GM23248 (cell line): ENCODE measurements at regions not wholly inside any gene's neighbourhood (a gene's known extent, or its start where the extent isn't known, plus 50 kb on each side); places are given as distances from the start of the nearest gene placed in this dataset.

Source experiments
- DNase-seq: peaks from one replicate; pipeline ENCODE4 v3.0.0-alpha.2; 2015
- H2AFZ ChIP-seq: fragments of 200-600 bp; sonication (generic); 2 replicates; pipeline ENCODE4 v1.6.1; 2016; ENCODE audit warnings: antibody characterized with exemption
- H3F3A ChIP-seq: fragments of 200-600 bp; sonication (generic); 2 replicates; pipeline ENCODE4 v1.6.1; 2016; ENCODE audit warnings: mild to moderate bottlenecking, antibody characterized with exemption, mixed run types; ENCODE audit not compliant: insufficient read depth
- H3K27ac ChIP-seq: fragments of 200-600 bp; sonication (generic); 2 replicates; pipeline ENCODE4 v1.5.1; 2016; ENCODE audit warnings: mild to moderate bottlenecking
- H3K27me3 ChIP-seq: fragments of 200-600 bp; sonication (generic); replicated peaks from 2 replicates; pipeline ENCODE4 v1.6.1; 2016; ENCODE audit warnings: mild to moderate bottlenecking; ENCODE audit not compliant: insufficient read depth
- H3K36me3 ChIP-seq: fragments of 200-600 bp; sonication (generic); 2 replicates; pipeline ENCODE4 v1.6.1; 2016; ENCODE audit warnings: low read depth, mild to moderate bottlenecking
- H3K4me1 ChIP-seq: fragments of 200-600 bp; sonication (generic); 2 replicates; pipeline ENCODE4 v1.6.1; 2016; ENCODE audit warnings: mild to moderate bottlenecking; ENCODE audit not compliant: insufficient read depth
- H3K4me2 ChIP-seq: fragments of 200-600 bp; sonication (generic); one replicate; pipeline ENCODE4 v1.6.1; 2016; ENCODE audit warnings: mild to moderate bottlenecking; ENCODE audit not compliant: unreplicated experiment
- H3K4me3 ChIP-seq: fragments of 200-600 bp; sonication (generic); 2 replicates; pipeline ENCODE4 v1.5.1; 2016; ENCODE audit warnings: mild to moderate bottlenecking
- H3K79me2 ChIP-seq: fragments of 200-600 bp; sonication (generic); 2 replicates; pipeline ENCODE4 v1.6.1; 2016; ENCODE audit warnings: mild to moderate bottlenecking; ENCODE audit not compliant: insufficient read depth
- H3K9ac ChIP-seq: fragments of 200-600 bp; sonication (generic); 2 replicates; pipeline ENCODE4 v1.6.1; 2016; ENCODE audit warnings: mild to moderate bottlenecking
- H3K9me2 ChIP-seq: fragments of 200-600 bp; sonication (generic); 2 replicates; pipeline ENCODE4 v1.6.1; 2016; ENCODE audit warnings: mixed run types, mild to moderate bottlenecking, moderate library complexity; ENCODE audit not compliant: insufficient read depth
- H3K9me3 ChIP-seq: fragments of 200-600 bp; sonication (generic); one replicate; pipeline ENCODE4 v1.6.1; 2017; ENCODE audit warnings: low read depth
- H4K20me1 ChIP-seq: fragments of 200-600 bp; sonication (generic); 2 replicates; pipeline ENCODE4 v1.6.0; 2016; ENCODE audit not compliant: insufficient read depth
- EZH2 ChIP-seq: fragments of 200-600 bp; sonication (generic); IDR thresholded peaks from 2 replicates; pipeline ENCODE4 v1.6.1; 2018; ENCODE audit warnings: antibody characterized with exemption, mild to moderate bottlenecking; ENCODE audit not compliant: insufficient read depth, poor library complexity, severe bottlenecking
- EZH2phosphoT487 ChIP-seq: fragments of 200-600 bp; sonication (generic); IDR thresholded peaks from 2 replicates; pipeline ENCODE4 v1.6.1; 2018; ENCODE audit warnings: antibody characterized with exemption, moderate library complexity, mild to moderate bottlenecking, low read depth; ENCODE audit not compliant: insufficient read depth
- whole genome bisulfite sequencing, 2 experiments: methylation state at CpG; one replicate each; pipeline ENCODE4 v1.1.6; 2015 to 2017; ENCODE audit warnings: low lambda C conversion rate in 2 of 2, low coverage in 1 of 2; ENCODE audit errors: missing lambda C conversion rate in 2 of 2; 5-methylcytosine and 5-hydroxymethylcytosine counted together
- in situ Hi-C: fragments of 300-500 bp; cut with MboI; formaldehyde crosslinking; loops from 2 replicates; pipeline ENCODE4 v1.15.0; 2020

DNA sequence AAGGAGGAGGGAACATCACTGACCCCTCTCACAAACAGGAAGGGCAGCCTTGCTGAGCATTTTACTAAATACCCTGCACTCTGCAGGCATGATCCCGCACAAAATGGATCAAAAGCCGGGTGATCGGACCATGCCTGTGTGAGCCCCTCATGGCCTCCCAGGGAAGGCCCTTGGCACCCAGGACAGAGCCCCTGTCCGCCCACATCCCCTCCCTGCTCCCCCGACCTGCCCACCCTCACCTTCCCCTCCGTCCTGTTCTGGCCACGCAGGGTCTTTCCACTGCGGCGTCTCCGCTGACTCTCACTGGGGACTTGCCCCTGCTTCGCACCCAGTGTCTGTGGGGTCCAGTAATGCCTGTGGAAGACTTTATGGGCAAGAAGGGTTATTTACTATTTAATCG, 105.0 kb downstream of the HMX1 start:
- Histone ChIP-seq H3K9me3 (no peaks in the 10 kb centered on the region), H3K79me2 (no peaks in the 10 kb centered on the region), H3K9ac (no peak overlapping the region), H3K27me3 (peaks cover 6% of the 10 kb centered on the region; the same call in 1 of the 2 replicates), H4K20me1 (no peaks in the 10 kb centered on the region), H3K4me3 (no peak overlapping the region), H3K9me2 (no peaks in the 10 kb centered on the region), H3K27ac (no peak overlapping the region), H3K36me3 (no peaks in the 10 kb centered on the region), H2AFZ (no peak overlapping the region), H3K4me1 (no peaks in the 10 kb centered on the region), H3K4me2 (no peak overlapping the region), H3F3A (no peaks in the 10 kb centered on the region)
- DNase-seq = no peak
- no peak for TF ChIP-seq EZH2
- TF ChIP-seq EZH2phosphoT487 = no peak
- 61 to 65% methylated on average over 10 to 12 of the region's 12 CpGs for WGBS, 2 experiments
- in situ Hi-C loops = no loop called here

DNA sequence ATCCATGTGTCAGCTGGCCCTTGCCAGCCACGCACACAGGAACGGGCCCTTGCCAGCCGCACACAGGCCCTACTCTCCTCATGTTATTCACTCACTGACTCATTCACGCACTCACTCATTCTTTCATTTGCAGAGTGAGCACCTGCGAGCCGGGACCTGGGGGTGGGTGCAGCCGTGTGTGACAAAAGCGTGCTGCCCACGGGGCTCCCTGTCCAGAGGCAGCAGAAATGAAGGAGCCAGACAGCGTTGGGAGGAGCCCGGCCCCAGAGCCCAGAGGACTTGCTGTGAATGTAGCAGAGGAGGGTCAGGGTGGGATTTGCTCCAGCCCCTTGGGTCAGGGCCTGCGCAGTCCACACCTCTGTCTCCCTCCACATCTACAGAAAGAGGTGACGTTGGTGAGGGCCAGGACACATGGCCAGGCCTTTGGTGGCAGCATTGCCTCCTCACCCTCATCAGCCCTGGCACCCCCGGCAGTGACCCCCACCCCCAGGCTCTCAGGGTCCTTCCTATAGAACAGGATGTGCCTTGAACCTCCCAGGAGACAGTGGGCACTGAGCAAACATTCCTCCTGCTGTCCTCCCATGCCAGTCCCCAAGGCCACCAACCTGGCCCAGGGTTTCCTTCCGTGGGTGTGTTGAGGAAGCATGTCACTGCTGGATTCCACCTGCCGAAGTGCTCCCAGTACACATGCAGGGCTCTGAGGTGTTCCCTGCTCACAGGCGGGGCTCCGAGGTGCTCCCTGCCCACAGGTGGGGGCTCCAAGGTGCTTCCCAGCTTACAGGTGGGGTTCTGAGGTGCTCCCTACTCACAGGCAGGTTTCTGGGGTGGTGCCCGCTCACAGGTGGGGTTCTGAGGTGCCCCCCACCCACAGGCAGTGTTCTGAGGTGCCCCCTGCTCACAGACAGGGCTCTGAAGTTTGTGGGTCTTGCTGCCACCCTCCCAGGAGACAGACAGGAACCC, 105.7 kb downstream of the HMX1 start:
- H3K27me3 ChIP-seq = peaks cover 6% of the 10 kb centered on the region; the same call in 1 of the 2 replicates
- H3K4me3 ChIP-seq = no peak overlapping the region
- no peaks in the 10 kb centered on the region for H3K9me3 ChIP-seq
- H3K9me2 ChIP-seq = no peaks in the 10 kb centered on the region
- no peaks in the 10 kb centered on the region for H3K4me1 ChIP-seq
- no peak overlapping the region for H2AFZ ChIP-seq
- no peaks in the 10 kb centered on the region for H3F3A ChIP-seq
- no peak for DNase-seq
- WGBS, 2 experiments = 45 to 51% methylated on average over 16 to 18 of the region's 19 CpGs
- H3K27ac ChIP-seq = no peak overlapping the region
- no peaks in the 10 kb centered on the region for H3K79me2 ChIP-seq
- TF ChIP-seq EZH2 (no peak), EZH2phosphoT487 (no peak)
- in situ Hi-C loops = no loop called here
- no peak overlapping the region for H3K9ac ChIP-seq
- H4K20me1 ChIP-seq = no peaks in the 10 kb centered on the region
- no peaks in the 10 kb centered on the region for H3K36me3 ChIP-seq
- no peak overlapping the region for H3K4me2 ChIP-seq

- 61% methylated on average over 11 of the region's 11 CpGs for WGBS, 2 experiments
- no peak for DNase-seq
Measured at GRCh38 chr4:8765084-8765483, 106.6 kb downstream of the HMX1 start.

DNA sequence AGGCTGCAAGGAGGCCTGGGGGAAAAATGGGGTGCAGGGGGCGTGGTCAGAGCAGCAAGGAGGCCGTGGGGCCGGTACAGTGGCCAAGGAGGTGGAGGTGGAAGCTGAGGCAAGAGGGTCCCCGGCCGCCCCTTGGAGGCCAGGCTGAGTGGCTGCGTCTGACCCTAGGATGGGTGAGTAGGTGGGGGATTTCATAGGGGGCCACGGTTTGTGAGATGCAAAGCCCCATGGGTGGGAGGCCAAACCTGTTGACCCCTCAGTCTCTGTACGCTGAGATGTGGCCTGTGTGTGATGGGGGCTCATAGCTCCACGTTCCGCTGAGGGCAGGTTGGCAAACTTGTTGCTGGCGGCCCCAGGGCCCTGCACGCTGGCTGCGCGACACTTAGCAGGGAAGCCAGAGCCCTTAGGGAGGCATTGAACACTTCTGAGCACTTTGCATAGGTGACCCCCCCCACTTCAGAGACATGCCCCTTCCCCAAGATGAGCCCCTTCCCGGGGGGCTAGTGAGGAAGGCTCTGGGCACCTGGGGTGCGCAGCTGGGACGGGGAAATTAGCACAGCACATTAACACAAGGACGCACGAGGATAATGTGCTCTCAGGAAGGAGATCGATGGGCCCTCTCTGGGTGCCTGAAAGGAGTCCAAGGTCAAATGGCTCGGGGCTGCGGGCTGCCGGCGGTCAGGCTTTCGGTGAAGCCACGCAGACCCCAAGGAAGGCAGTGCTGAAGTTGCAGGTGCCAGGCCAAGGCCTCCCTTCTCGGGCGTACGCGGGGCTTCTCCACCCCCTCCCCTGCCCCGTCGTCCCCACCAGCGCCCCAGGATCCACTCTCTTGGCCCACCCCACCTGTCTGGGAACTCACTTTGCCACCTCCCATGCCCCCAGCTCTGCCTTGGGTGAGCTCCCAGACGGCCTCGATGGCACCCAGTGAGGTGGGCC, 107.4 kb downstream of the HMX1 start:
- Histone ChIP-seq H3K27ac (no peak overlapping the region), H3K4me1 (no peaks in the 10 kb centered on the region), H3K4me3 (no peak overlapping the region), H3K36me3 (no peaks in the 10 kb centered on the region), H4K20me1 (no peaks in the 10 kb centered on the region), H3K9me2 (no peaks in the 10 kb centered on the region), H3K9ac (no peak overlapping the region), H3K9me3 (no peaks in the 10 kb centered on the region), H3K27me3 (peaks cover 6% of the 10 kb centered on the region; the same call in 1 of the 2 replicates), H3K79me2 (no peaks in the 10 kb centered on the region), H2AFZ (no peak overlapping the region), H3F3A (no peaks in the 10 kb centered on the region), H3K4me2 (no peak overlapping the region)
- DNase-seq = no peak
- WGBS, 2 experiments = 58% methylated on average over 27 to 35 of the region's 35 CpGs
- in situ Hi-C loops = no loop called here
- TF ChIP-seq EZH2 (no peak), EZH2phosphoT487 (no peak)

More at GRCh38 chr4:8765084-8765483, 106.6 kb downstream of the HMX1 start:
- H4K20me1 ChIP-seq = no peaks in the 10 kb centered on the region
- no peak overlapping the region for H3K4me3 ChIP-seq
- no peak overlapping the region for H2AFZ ChIP-seq
- H3K4me1 ChIP-seq = no peaks in the 10 kb centered on the region
- H3K36me3 ChIP-seq = no peaks in the 10 kb centered on the region
- H3K79me2 ChIP-seq = no peaks in the 10 kb centered on the region
- no peak for TF ChIP-seq EZH2phosphoT487
- no peak for TF ChIP-seq EZH2
- no peak overlapping the region for H3K4me2 ChIP-seq
- no peaks in the 10 kb centered on the region for H3K9me2 ChIP-seq
- H3F3A ChIP-seq = no peaks in the 10 kb centered on the region
- no peaks in the 10 kb centered on the region for H3K9me3 ChIP-seq
- in situ Hi-C loops = no loop called here
- H3K27ac ChIP-seq = no peak overlapping the region
- peaks cover 6% of the 10 kb centered on the region; the same call in 1 of the 2 replicates for H3K27me3 ChIP-seq
- no peak overlapping the region for H3K9ac ChIP-seq
